Endothelial cell of umbilical vein (primary cell): ENCODE measurements at regions not wholly inside any gene's neighbourhood (a gene's known extent, or its start where the extent isn't known, plus 50 kb on each side); places are given as distances from the start of the nearest gene placed in this dataset.
"Not testable (repeated sequence)": the region's sequence is repeated elsewhere in the genome, so short reads cannot be mapped to it uniquely, and the experiment has no call there.

Experiments used
- EZH2 ChIP-seq: IDR thresholded peaks from 2 replicates; pipeline ENCODE4 v1.6.1; 2012; ENCODE audit warnings: borderline replicate concordance, low read depth, mild to moderate bottlenecking, moderate library complexity, low read length, inconsistent platforms; ENCODE audit not compliant: severe bottlenecking
- GATA2 ChIP-seq: IDR thresholded peaks from 2 replicates; pipeline ENCODE4 v1.7.0; 2011; ENCODE audit warnings: low read depth, mild to moderate bottlenecking, moderate library complexity, mixed read lengths, low read length; ENCODE audit not compliant: insufficient read length, insufficient read depth
- JUN ChIP-seq: IDR thresholded peaks from 2 replicates; pipeline ENCODE4 v1.6.1; 2011; ENCODE audit warnings: borderline replicate concordance, low read depth; ENCODE audit not compliant: insufficient read length, insufficient read depth
- POLR2AphosphoS5 ChIP-seq: IDR thresholded peaks from 2 replicates; pipeline ENCODE4 v1.6.1; 2012; ENCODE audit warnings: low read depth, mild to moderate bottlenecking, control low read depth, low read length, moderate library complexity; ENCODE audit not compliant: insufficient read depth
- TF ChIP-seq, protein P1 (sequence below), 2 donors: IDR thresholded peaks; 1 replicate in 1 of 2; 2 replicates in 1 of 2; pipeline ENCODE4 v1.5.1; 2011; ENCODE audit warnings: low read length in 2 of 2, mild to moderate bottlenecking in 2 of 2, moderate library complexity in 2 of 2, control low read depth in 1 of 2, inconsistent platforms in 1 of 2, low read depth in 1 of 2; ENCODE audit not compliant: insufficient read depth in 1 of 2; ENCODE audit errors: extremely low read depth in 1 of 2
- TF ChIP-seq, protein P2 (sequence below): IDR thresholded peaks from 2 replicates; pipeline ENCODE4 v1.6.1; 2011; ENCODE audit not compliant: insufficient read depth, insufficient read length

DNA sequence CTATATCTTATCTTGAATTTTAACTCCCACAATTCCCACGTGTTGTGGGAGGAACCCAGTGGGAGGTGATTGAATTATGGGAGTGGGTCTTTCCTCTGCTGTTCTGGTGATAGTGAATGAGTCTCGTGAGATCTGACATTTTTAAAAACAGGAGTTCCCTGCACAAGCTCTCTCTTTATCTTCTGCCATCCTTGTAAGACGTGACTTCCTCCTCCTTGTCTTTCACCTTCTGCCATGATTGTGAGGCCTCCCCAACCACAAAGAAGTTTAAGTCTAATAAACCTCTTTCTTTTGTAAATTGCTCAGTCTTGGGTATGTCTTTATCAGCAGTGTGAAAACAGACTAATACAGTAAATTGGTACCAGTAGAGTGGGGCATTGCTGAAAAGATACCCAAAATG lies 963.6 kb upstream of the COX7C start:
- TF ChIP-seq, protein P1, sequence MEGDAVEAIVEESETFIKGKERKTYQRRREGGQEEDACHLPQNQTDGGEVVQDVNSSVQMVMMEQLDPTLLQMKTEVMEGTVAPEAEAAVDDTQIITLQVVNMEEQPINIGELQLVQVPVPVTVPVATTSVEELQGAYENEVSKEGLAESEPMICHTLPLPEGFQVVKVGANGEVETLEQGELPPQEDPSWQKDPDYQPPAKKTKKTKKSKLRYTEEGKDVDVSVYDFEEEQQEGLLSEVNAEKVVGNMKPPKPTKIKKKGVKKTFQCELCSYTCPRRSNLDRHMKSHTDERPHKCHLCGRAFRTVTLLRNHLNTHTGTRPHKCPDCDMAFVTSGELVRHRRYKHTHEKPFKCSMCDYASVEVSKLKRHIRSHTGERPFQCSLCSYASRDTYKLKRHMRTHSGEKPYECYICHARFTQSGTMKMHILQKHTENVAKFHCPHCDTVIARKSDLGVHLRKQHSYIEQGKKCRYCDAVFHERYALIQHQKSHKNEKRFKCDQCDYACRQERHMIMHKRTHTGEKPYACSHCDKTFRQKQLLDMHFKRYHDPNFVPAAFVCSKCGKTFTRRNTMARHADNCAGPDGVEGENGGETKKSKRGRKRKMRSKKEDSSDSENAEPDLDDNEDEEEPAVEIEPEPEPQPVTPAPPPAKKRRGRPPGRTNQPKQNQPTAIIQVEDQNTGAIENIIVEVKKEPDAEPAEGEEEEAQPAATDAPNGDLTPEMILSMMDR (IDR thresholded peaks at IDR 0.05; ENCODE audit: extremely low read depth in 1 of 2, insufficient read depth in 1 of 2, low read depth in 1 of 2, low read length in 2 of 2), result not testable (repeated sequence)
- not testable (repeated sequence) for TF ChIP-seq POLR2AphosphoS5, EZH2, JUN, GATA2
- TF ChIP-seq, protein P2, sequence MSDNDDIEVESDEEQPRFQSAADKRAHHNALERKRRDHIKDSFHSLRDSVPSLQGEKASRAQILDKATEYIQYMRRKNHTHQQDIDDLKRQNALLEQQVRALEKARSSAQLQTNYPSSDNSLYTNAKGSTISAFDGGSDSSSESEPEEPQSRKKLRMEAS, result not testable (repeated sequence)
